ENCODE measurements at regions not wholly inside any gene's neighbourhood (a gene's known extent, or its start where the extent isn't known, plus 50 kb on each side); places are given as distances from the start of the nearest gene placed in this dataset.

DNA sequence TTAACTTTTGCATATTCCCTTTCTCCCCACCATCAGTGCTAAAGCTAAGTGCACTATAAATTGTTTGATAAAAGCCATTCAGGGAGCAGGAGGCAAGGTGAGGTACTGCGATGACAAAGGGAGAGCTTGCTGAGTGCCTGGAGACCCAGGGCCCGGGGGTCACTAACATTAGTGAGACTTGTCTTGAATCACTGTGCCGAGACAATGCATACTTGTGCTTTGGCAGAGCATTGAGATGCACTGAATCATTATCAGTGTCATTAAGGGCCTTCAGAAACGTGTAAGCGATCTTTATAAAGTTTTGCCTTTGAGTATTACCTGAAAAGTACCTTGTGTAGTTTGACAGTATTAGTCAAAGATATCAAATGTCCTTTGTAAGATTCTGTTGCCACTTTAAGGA, 447.5 kb downstream of the PCNX1 start:
- TF ChIP-seq CTCF (IDR thresholded peaks at IDR 0.05 in 8 of 11, conservative IDR thresholded peaks at IDR 0.05 in 3 of 11) (no peak), POLR2A (IDR thresholded peaks at IDR 0.05) (no peak)
